IPS-20b (cell line): ENCODE measurements at regions not wholly inside any gene's neighbourhood (a gene's known extent, or its start where the extent isn't known, plus 50 kb on each side); places are given as distances from the start of the nearest gene placed in this dataset.
"Not testable (repeated sequence)": the region's sequence is repeated elsewhere in the genome, so short reads cannot be mapped to it uniquely, and the experiment has no call there.

Source experiments
- H3K27ac ChIP-seq: one replicate; pipeline ENCODE4 v1.5.1; 2013; ENCODE audit warnings: low read length
- H3K27me3 ChIP-seq: 2 replicates; pipeline ENCODE4 v1.6.1; 2013; ENCODE audit warnings: mild to moderate bottlenecking, low read length, inconsistent platforms; ENCODE audit not compliant: insufficient read depth
- H3K36me3 ChIP-seq: 2 replicates; pipeline ENCODE4 v1.6.1; 2013; ENCODE audit warnings: low read depth, mild to moderate bottlenecking, inconsistent platforms, low read length, moderate library complexity; ENCODE audit not compliant: insufficient read depth
- H3K4me1 ChIP-seq: 2 replicates; pipeline ENCODE4 v1.6.1; 2013; ENCODE audit warnings: mild to moderate bottlenecking, control low read depth, inconsistent platforms, low read length, moderate library complexity; ENCODE audit not compliant: insufficient read depth
- H3K4me3 ChIP-seq: 2 replicates; pipeline ENCODE4 v1.5.1; 2013; ENCODE audit warnings: mild to moderate bottlenecking, low read length, inconsistent platforms
- H3K9ac ChIP-seq: 2 replicates; pipeline ENCODE4 v1.6.1; 2013; ENCODE audit warnings: low read depth, mild to moderate bottlenecking, inconsistent platforms, low read length, moderate library complexity
- H3K9me3 ChIP-seq: 2 replicates; pipeline ENCODE4 v1.6.1; 2013; ENCODE audit warnings: mild to moderate bottlenecking, low read depth, low read length, inconsistent platforms; ENCODE audit not compliant: insufficient read depth

DNA sequence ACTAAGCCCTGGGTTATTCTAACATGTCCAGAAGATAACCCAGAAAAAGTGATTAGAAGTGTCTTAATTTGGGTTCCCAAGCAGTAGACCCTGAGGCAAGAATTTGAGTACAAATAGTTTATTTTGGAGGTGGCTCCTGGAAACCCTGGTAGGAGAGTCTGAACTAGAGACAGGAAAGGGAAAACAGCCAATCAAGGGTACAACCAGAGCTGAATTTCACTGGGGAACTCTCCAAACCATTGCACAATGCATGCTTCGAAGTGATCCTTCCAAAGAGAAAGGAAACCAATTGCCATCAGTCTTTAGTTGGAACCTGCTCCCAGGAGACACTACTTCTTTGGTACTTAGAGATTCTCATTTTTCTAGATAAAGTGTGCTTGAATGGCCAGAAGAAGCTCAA is 361.5 kb downstream of the MBD2 start:
- no peaks in the 10 kb centered on the region for H3K4me1 ChIP-seq
- no peak overlapping the region for H3K4me3 ChIP-seq
- H3K9ac ChIP-seq = no peak overlapping the region
- H3K9me3 ChIP-seq = no peaks in the 10 kb centered on the region
- H3K36me3 ChIP-seq = no peaks in the 10 kb centered on the region
- no peak overlapping the region for H3K27ac ChIP-seq
- no peaks in the 10 kb centered on the region for H3K27me3 ChIP-seq

DNA sequence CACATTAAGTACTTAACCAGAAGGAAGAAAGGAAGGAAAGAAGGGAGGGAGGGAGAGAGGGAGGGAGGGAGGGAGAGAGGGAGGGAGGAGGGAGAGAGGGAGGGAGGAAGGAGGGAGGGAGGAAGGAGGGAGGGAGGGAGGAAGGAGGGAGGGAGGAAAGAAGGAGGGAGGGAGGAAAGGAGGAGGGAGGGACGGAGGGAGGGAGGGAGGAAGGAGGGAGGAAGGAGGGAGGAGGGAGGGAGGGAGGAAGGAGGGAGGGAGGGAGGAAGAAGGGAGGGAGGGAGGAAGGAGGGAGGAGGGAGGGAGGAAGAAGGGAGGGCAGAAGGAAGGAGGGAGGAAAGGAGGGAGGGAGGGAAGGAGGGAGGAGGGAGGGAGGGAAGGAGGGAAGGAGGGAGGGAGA is 363.3 kb downstream of the MBD2 start:
- no peak overlapping the region for H3K9ac ChIP-seq
- no peak overlapping the region for H3K4me3 ChIP-seq
- H3K36me3 ChIP-seq = no peaks in the 10 kb centered on the region
- H3K9me3 ChIP-seq = no peaks in the 10 kb centered on the region
- no peaks in the 10 kb centered on the region for H3K4me1 ChIP-seq
- no peak overlapping the region for H3K27ac ChIP-seq
- no peaks in the 10 kb centered on the region for H3K27me3 ChIP-seq

DNA sequence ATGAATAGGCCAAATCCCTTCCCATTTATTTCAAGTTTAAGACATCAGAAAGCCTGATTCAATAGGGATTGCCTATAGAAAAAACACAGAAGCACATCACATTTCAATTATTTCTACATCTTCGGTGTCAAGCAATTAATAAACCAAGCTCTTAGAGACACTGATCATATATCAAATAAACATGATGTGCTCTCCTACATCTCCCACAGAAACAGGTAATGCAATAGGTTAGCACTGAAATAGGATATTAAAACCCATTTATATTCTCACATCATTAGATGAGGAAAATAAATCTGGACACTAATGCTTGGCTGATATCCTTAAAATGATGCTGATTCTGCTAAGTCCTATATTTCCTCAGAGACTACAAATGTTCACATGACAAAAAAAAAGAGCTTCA is 364.7 kb downstream of the MBD2 start:
- Histone ChIP-seq H3K27me3 (no peaks in the 10 kb centered on the region), H3K4me1 (no peaks in the 10 kb centered on the region), H3K9me3 (no peaks in the 10 kb centered on the region), H3K9ac (no peak overlapping the region), H3K27ac (no peak overlapping the region), H3K36me3 (no peaks in the 10 kb centered on the region), H3K4me3 (no peak overlapping the region)

DNA sequence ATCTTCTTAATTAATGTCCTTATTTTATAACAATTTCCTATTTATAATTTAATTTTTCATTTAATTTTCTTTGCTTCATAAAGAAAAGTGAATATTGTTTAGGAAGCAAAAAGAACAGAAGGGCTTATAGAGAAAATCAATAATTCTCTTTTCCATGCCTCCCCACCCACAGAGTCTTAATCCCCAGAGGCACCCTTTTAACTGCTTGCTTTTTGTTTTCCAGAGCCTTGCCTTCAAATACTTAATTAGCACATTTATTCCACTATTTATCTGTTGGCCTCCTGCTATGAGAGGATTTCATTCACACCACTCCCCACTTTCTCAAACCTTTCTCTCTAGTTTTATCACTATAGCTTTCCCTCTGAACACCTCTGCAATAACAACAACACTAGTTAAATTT is 373.6 kb downstream of the MBD2 start:
- Histone ChIP-seq H3K4me1 (peaks cover 13% of the 10 kb centered on the region; the same call in 1 of the 2 replicates), H3K9ac (no peak overlapping the region), H3K36me3 (no peaks in the 10 kb centered on the region), H3K27ac (no peak overlapping the region), H3K4me3 (peak overlapping the region; percentile 29; the same call in 1 of the 2 replicates), H3K9me3 (0 out of 2 replicates have a peak, but pooled peaks cover 4% of the 10 kb centered on the region), H3K27me3 (no peaks in the 10 kb centered on the region)

DNA sequence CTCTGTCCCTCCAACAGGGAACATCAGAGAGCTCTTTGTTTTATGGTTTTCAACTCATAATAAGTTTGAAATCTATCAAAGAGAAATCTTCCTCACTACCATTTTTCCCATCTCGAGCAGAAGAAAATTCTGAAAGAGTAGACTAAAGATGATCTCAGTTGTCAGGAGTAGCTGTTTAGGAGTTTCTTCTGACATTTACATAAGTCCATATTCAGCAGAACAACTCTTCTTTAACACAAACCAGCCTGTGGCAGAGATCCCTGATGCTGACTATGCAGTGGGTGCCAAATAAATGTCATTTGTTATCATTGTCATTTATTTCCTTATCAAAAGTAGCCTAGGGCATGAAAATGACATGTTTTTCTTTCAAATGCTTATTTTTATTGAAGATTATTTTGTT is 380.7 kb downstream of the MBD2 start:
- Histone ChIP-seq H3K4me3 (no peak overlapping the region), H3K9ac (no peak overlapping the region), H3K27ac (no peak overlapping the region), H3K27me3 (no peaks in the 10 kb centered on the region), H3K4me1 (no peaks in the 10 kb centered on the region), H3K9me3 (0 out of 2 replicates have a peak, but pooled peaks cover 4% of the 10 kb centered on the region), H3K36me3 (no peaks in the 10 kb centered on the region)

DNA sequence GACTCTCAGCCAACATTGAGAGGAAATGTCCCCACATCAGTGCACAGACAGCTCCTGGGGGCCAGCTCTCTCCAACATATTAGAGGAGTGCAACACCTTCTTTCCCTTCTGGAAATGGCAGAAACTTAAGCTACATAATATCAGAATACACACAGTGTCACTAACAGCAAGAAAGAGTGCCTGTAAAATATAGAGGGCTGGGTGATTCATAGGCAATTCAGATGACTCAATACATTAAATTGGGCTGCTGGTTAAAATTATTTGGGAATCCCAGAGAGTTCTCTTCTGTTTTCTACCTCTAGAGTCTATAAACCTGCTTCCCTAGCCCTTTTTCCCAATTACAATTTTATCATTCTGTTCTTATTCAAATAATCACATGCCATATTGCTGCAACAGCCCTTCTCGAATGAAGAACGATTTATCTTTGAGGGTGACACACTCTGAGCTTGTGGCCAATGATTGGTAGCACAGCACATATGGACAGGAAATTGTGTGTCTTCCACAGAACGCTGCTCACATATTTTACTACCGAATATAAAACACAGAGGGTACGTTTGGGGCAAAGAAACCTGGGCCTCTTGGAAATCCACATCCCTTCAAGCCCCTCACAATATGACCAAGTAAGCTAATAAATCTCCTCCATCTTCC is 381.2 kb downstream of the MBD2 start:
- H3K27ac ChIP-seq = no peak overlapping the region
- H3K9me3 ChIP-seq = 0 out of 2 replicates have a peak, but pooled peaks cover 4% of the 10 kb centered on the region
- no peaks in the 10 kb centered on the region for H3K4me1 ChIP-seq
- H3K9ac ChIP-seq = no peak overlapping the region
- no peaks in the 10 kb centered on the region for H3K36me3 ChIP-seq
- no peaks in the 10 kb centered on the region for H3K27me3 ChIP-seq
- no peak overlapping the region for H3K4me3 ChIP-seq

DNA sequence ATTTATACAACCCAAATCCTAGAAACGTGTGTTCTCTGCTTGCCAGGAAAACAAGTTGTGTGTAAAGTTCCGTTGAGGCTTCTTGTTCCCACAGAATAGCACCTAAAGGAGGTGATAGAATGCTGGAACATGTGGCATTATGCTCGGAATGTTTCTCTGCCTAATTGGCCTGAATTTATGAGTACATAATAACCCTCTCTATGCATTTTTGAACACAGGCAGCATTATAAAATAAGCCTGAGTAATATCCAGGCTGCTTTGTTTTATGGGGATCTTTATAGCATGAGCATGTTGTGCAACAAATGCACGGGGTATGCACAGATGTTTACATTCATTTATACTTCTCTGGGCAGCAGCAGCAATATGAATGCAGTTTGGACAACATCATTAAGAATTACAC is 385.7 kb downstream of the MBD2 start:
- Histone ChIP-seq H3K9ac (no peak overlapping the region), H3K36me3 (no peaks in the 10 kb centered on the region), H3K27ac (no peak overlapping the region), H3K4me1 (no peaks in the 10 kb centered on the region), H3K4me3 (no peak overlapping the region), H3K9me3 (peaks cover 30% of the 10 kb centered on the region), H3K27me3 (no peaks in the 10 kb centered on the region)

DNA sequence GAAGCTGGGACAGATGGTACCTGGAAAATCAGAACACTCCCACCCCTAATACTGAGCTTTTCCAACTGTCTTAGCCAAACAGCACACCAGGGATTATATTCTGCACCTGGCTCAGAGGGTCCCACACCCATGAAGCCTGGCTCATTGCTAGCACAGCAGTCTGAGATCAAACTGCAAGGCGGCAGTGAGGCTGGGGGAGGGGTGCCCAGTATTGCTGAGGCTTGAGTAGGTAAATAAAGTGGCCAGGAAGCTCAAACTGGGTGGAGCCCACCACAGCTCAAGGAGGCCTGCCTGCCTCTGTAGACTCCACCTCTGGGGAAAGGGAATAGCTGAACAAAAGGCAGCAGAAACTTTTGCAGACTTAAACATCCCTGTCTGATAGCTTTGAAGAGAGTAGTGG is 403.3 kb downstream of the MBD2 start:
- not testable (repeated sequence) for H3K27me3 ChIP-seq, H3K36me3 ChIP-seq, H3K9me3 ChIP-seq, H3K4me3 ChIP-seq, H3K4me1 ChIP-seq, H3K9ac ChIP-seq, H3K27ac ChIP-seq

DNA sequence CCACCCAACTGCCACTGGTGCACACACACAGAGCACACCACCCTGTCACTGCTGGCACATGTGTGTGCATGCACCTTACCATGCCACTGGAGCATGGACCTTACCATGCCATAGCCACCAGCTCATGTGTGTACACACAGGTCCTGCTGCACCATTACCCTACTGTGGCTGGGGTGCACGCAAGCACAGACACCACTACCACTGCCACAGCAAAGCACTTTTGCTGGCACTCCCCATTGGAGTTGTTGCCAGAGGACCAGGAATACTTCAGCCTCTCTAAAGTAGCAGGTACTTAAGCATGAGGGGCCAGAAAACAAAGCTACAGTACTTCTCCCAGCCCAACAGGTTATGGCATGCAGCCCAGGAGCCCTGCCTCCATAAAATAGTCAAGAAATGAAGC is 404.8 kb downstream of the MBD2 start:
- no peak overlapping the region for H3K4me3 ChIP-seq
- H3K4me1 ChIP-seq = peaks cover 4% of the 10 kb centered on the region; the same call in 1 of the 2 replicates
- no peak overlapping the region for H3K9ac ChIP-seq
- H3K36me3 ChIP-seq = no peaks in the 10 kb centered on the region
- H3K9me3 ChIP-seq = no peaks in the 10 kb centered on the region
- no peak overlapping the region for H3K27ac ChIP-seq
- no peaks in the 10 kb centered on the region for H3K27me3 ChIP-seq

DNA sequence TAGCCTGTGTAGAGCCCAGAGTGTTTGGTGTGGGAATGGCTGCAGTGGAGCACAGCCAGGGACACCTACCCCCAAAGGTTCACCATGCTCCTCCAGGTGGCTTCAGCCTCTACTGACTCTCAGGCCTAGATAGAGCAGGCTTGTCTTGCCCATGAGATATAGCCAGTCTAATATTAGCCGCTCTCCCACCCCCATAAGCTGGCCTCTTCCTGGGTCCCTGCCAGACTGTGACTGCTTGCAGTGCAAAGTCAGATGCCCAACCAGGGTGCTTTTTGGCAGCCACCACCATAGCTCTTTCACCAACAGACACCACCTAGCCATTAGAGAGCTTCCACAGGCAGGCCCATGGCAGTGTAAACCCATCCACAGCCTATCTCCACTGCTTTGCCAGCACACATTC is 405.3 kb downstream of the MBD2 start:
- no peaks in the 10 kb centered on the region for H3K9me3 ChIP-seq
- H3K36me3 ChIP-seq = no peaks in the 10 kb centered on the region
- no peaks in the 10 kb centered on the region for H3K27me3 ChIP-seq
- peaks cover 4% of the 10 kb centered on the region; the same call in 1 of the 2 replicates for H3K4me1 ChIP-seq
- H3K27ac ChIP-seq = no peak overlapping the region
- no peak overlapping the region for H3K4me3 ChIP-seq
- H3K9ac ChIP-seq = no peak overlapping the region

DNA sequence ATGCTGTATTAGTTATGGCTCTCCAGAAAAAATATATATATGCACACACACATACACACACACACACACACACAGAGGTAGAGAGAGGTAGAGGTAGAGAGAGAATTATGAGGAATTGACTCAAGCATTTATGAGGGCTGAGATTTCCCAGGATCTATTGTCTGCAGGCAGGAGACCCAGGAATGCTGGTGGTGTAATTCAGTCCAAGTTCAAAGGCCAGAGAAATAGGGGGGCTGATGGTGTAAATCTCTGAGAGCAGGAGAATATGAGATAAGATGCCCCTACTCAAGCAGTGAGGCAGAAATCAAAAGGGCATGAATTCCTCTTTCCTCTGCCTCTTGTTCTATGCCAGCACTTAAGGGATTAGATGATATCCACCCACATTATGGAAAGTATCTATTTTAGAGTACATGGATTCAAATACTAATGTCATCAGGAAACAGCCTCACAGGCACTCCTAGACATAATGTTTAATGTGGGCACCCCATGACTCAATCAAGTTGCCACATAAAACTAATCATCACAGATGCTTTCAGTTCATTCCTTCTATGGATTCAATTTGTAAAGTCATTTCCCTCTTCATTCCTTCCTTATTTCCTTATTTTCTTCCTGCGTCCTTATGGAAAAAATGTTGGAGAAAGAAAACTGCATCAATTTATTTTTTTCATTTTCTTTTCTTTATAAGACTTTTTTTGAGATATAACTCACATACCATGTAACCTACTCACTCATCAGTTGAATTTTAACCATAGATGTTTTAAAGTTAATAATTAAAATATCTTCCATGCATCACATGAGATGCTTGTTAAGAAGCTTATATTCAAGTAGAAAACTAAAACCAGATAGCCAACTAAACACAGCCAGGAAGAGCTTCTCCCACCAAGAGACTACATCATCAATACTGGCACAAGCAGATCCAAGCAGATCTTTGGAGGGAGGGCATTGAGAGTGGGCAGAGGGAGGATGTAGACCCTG is 406.2 kb downstream of the MBD2 start:
- Histone ChIP-seq H3K9me3 (no peaks in the 10 kb centered on the region), H3K36me3 (no peaks in the 10 kb centered on the region), H3K9ac (no peak overlapping the region), H3K4me3 (no peak overlapping the region), H3K27me3 (no peaks in the 10 kb centered on the region), H3K4me1 (peaks cover 4% of the 10 kb centered on the region; the same call in 1 of the 2 replicates), H3K27ac (no peak overlapping the region)

DNA sequence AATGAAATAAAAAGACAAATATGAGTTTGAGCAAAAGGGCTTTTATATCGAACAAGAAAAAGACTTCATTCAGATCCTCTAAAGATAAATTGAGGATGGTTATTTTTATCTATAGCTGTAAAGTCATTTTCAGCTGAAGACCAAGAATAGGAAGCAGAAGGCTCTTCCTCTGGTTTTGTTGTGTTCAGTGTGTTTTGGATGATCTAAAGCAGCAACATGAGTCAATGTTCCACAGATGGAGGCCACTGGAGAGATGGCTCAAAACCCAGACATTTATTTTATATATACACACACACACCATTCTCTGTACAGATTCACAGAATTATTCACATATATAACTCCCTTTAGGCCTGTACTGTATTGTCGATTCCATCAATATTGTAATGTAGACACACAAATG is 424.3 kb downstream of the MBD2 start:
- no peaks in the 10 kb centered on the region for H3K4me1 ChIP-seq
- no peaks in the 10 kb centered on the region for H3K36me3 ChIP-seq
- no peak overlapping the region for H3K9ac ChIP-seq
- H3K4me3 ChIP-seq = no peak overlapping the region
- H3K9me3 ChIP-seq = no peaks in the 10 kb centered on the region
- H3K27ac ChIP-seq = no peak overlapping the region
- no peaks in the 10 kb centered on the region for H3K27me3 ChIP-seq
